PFSK-1 (cell line): ENCODE measurements at regions not wholly inside any gene's neighbourhood (a gene's known extent, or its start where the extent isn't known, plus 50 kb on each side); places are given as distances from the start of the nearest gene placed in this dataset.

Experiments used
- FOXP2 ChIP-seq: optimal IDR thresholded peaks from 2 replicates; pipeline ENCODE3; 2011; ENCODE audit warnings: borderline replicate concordance, control low read depth, inconsistent platforms; ENCODE audit not compliant: insufficient read depth; ENCODE audit errors: extremely low read length, extremely low read depth
- POLR2AphosphoS5 ChIP-seq: IDR thresholded peaks from 2 replicates; pipeline ENCODE4 v1.6.1; 2012; ENCODE audit warnings: low read depth, mild to moderate bottlenecking, control low read depth, low read length, moderate library complexity
- SIN3A ChIP-seq: IDR thresholded peaks from 2 replicates; pipeline ENCODE4 v1.6.1; 2012; ENCODE audit warnings: mild to moderate bottlenecking, low read length, moderate library complexity, borderline replicate concordance; ENCODE audit not compliant: insufficient read depth
- TAF1 ChIP-seq: IDR thresholded peaks from 2 replicates; pipeline ENCODE4 v1.6.1; 2012; ENCODE audit warnings: low read length, control low read depth, borderline replicate concordance; ENCODE audit not compliant: insufficient read depth
- TF ChIP-seq, protein P1 (sequence below), 2 experiments: IDR thresholded peaks; 2 replicates each; pipeline versions ENCODE4 v1.6.1 to v1.8.0; 2011 to 2012; ENCODE audit warnings: low read depth in 2 of 2, low read length in 2 of 2, control low read depth in 1 of 2, inconsistent platforms in 1 of 2, mild to moderate bottlenecking in 1 of 2, moderate library complexity in 1 of 2; ENCODE audit not compliant: insufficient read depth in 1 of 2

GRCh38 chr1:110726755-110727154 lies 52.0 kb upstream of the KCNA3 start:
- no peak for TF ChIP-seq POLR2AphosphoS5
- TF ChIP-seq TAF1: no peak
- TF ChIP-seq, protein P1, sequence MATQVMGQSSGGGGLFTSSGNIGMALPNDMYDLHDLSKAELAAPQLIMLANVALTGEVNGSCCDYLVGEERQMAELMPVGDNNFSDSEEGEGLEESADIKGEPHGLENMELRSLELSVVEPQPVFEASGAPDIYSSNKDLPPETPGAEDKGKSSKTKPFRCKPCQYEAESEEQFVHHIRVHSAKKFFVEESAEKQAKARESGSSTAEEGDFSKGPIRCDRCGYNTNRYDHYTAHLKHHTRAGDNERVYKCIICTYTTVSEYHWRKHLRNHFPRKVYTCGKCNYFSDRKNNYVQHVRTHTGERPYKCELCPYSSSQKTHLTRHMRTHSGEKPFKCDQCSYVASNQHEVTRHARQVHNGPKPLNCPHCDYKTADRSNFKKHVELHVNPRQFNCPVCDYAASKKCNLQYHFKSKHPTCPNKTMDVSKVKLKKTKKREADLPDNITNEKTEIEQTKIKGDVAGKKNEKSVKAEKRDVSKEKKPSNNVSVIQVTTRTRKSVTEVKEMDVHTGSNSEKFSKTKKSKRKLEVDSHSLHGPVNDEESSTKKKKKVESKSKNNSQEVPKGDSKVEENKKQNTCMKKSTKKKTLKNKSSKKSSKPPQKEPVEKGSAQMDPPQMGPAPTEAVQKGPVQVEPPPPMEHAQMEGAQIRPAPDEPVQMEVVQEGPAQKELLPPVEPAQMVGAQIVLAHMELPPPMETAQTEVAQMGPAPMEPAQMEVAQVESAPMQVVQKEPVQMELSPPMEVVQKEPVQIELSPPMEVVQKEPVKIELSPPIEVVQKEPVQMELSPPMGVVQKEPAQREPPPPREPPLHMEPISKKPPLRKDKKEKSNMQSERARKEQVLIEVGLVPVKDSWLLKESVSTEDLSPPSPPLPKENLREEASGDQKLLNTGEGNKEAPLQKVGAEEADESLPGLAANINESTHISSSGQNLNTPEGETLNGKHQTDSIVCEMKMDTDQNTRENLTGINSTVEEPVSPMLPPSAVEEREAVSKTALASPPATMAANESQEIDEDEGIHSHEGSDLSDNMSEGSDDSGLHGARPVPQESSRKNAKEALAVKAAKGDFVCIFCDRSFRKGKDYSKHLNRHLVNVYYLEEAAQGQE (IDR thresholded peaks at IDR 0.05; ENCODE audit: insufficient read depth in 1 of 2, low read depth in 2 of 2, low read length in 2 of 2): no peak
- no peak for TF ChIP-seq FOXP2
- TF ChIP-seq SIN3A: no peak
